Urinary bladder (tissue), 3 donors: ENCODE measurements at regions not wholly inside any gene's neighbourhood (a gene's known extent, or its start where the extent isn't known, plus 50 kb on each side); places are given as distances from the start of the nearest gene placed in this dataset.

Source experiments
- DNase-seq: peaks from one replicate; pipeline ENCODE4 v3.0.0-alpha.2; 2015; ENCODE audit errors: extremely low spot score
- H3K27ac ChIP-seq: one replicate; pipeline ENCODE4 v1.5.1; 2013; ENCODE audit warnings: low read depth, mild to moderate bottlenecking, moderate library complexity
- H3K36me3 ChIP-seq: one replicate; pipeline ENCODE4 v1.6.1; 2013; ENCODE audit warnings: mild to moderate bottlenecking, moderate library complexity; ENCODE audit not compliant: insufficient read depth
- H3K4me1 ChIP-seq: one replicate; pipeline ENCODE4 v1.6.1; 2013; ENCODE audit warnings: mild to moderate bottlenecking, moderate library complexity; ENCODE audit not compliant: insufficient read depth
- H3K4me3 ChIP-seq: one replicate; pipeline ENCODE4 v1.5.1; 2013; ENCODE audit warnings: low read depth, low read length
- WGBS: extraction: QIAGEN DNeasy Blood & Tissue Kit; methylation state at CpG from one replicate; pipeline ENCODE4 v1.1.7; 2013; 5-methylcytosine and 5-hydroxymethylcytosine counted together
- donor health status: healthy with polysubstance abuse.
- donor health status: healthy.

DNA sequence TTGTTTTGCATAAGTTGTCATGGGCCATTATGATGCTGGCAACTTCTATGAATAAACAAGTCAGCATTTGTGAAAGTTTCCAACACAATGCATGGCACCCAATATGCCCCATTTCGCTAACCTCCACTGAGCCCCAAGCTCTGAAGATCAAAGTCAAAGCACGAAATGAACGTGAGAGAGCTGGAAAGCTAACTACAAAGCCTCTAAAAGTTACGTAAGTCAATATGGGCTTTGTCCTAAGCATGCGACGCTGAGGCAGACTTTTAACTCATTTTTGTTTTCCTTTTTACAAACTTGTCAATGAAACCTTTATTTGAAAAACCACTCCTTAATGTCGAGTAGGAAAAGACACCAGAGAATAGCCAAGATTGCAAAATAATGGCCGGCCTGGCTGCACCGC is 131.6 kb upstream of the NUDT7 start:
- H3K4me1 ChIP-seq: no peaks in the 10 kb centered on the region
- H3K4me3 ChIP-seq: no peak overlapping the region
- 86% methylated on average over 9 of the region's 9 CpGs for WGBS
- DNase-seq: no peak
- H3K27ac ChIP-seq: no peak overlapping the region
- H3K36me3 ChIP-seq: no peaks in the 10 kb centered on the region

DNA sequence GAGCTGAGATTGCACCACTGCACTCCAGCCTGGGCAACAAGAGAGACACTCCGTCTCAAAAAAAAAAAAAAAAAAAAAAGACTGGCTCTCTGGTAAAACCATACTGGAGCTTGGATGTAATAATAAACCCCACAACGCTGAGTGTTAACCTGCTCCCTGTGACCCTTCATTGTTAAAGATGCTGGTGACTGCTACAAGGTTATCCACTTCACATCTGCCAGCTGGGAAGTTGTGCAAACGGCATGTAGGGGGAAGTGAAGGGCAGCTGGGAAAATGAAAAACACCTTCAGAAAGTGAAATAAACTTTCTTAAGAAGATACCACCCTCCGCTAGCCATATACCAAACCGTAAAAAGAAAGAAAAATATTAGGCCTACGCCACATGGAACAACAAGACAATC is 131.0 kb upstream of the NUDT7 start:
- Histone ChIP-seq H3K36me3 (no peaks in the 10 kb centered on the region), H3K4me3 (no peak overlapping the region), H3K4me1 (no peaks in the 10 kb centered on the region), H3K27ac (no peak overlapping the region)
- WGBS: 78% methylated on average over 6 of the region's 6 CpGs
- no peak for DNase-seq

DNA sequence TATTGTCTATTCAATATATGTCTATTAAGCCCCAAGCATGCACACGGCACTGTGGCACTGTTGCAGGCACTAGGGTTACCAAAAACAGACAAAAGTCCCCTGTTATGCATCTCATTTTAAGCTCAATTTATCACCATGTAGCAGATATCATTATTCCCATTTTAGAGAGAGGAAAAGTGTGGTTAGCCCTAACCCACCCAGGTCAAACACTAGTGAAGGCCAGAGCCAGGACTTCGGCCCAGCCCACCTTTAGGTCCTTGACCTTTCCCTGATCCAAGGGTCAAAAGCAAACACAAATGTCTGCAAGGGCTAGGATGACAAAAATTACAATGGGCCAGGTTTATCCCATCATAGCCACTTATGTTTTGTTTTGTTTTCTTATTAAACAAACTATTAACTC is 130.3 kb upstream of the NUDT7 start:
- Histone ChIP-seq H3K4me1 (no peaks in the 10 kb centered on the region), H3K27ac (no peak overlapping the region)

DNA sequence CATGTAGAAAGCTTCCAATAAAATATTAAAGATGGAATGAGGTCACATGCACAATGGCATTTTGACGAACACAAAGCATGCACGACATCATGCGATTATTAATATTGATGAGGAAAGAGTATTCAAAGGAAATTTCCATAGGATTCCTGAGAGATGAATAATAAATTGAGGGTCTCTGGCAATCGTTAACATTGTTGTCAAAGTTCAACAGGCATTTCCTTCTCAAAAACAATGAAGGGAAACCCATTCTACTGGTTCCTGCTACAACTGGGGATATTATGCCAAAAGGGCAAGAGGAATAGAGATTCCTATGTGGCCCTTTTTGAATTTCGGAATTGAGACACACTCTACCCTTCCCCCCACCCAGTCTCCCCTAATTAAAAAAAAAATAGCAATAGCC is 128.3 kb upstream of the NUDT7 start:
- Histone ChIP-seq H3K27ac (no peak overlapping the region), H3K36me3 (no peaks in the 10 kb centered on the region), H3K4me1 (no peaks in the 10 kb centered on the region), H3K4me3 (no peak overlapping the region)
- no peak for DNase-seq
- 84% methylated on average over 5 of the region's 5 CpGs for WGBS

More for the DNA sequence above, 130.3 kb upstream of the NUDT7 start:
- WGBS: 84% methylated on average over 2 of the region's 2 CpGs
- no peak for DNase-seq
- Histone ChIP-seq H3K36me3 (no peaks in the 10 kb centered on the region), H3K4me3 (no peak overlapping the region)

DNA sequence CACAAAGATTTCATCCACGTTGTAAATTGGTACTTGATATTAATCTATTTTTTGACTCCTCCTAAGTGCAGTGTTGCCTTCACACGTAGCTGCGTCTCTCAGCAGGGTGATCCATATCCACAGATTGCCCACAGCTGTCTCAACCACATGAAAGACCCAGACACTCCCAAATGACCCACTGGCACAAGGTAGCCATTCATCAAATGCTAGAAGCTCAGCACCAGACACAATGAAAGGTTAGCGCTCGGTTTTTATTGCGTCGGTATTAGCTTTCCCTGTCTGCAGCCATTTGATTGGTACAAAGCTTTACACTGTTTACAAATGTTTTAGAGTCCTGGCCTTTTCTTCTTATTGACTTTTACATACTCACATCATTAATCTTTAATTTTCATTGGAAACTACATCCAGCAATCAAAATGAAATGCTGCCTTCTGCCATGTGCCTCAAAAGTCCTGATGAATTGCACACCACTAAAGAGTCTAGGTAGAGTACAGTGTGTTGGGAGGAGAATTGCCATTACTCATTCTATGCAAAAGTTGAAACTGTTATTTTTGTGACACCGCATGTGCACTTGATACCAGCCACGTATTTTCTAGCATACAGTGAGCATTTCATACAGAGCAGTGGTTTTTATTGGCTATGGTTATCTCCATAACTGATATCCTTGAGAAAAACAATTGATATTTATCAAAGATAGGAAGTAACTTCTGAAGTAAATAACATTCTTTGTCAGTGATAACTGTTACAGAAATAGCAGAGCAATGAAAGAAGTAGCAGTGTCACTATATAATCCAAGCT is 127.3 kb upstream of the NUDT7 start:
- no peak for DNase-seq
- 41% methylated on average over 9 of the region's 9 CpGs for WGBS

DNA sequence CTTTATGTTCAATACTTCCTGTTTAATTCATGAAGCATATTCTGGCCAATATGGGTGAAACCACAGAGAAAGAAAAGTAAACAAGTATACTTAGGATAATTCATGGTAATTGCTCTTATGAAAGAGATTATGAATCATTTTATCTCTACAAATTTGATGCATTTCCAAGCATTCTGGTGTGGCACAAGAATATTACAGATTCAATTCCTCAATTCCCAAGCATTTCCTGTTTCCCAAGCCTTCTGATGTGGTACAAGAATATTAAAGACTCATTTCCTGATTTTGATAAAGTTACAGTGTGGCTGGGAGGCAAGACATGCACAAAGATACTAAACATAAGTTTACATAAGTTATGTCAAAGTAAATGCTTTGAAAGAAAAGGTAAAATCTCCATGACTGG is 126.1 kb upstream of the NUDT7 start:
- no peaks in the 10 kb centered on the region for H3K4me1 ChIP-seq
- H3K4me3 ChIP-seq: no peak overlapping the region
- no peak for DNase-seq
- no peak overlapping the region for H3K27ac ChIP-seq
- H3K36me3 ChIP-seq: no peaks in the 10 kb centered on the region

More for the DNA sequence above, 127.3 kb upstream of the NUDT7 start:
- no peaks in the 10 kb centered on the region for H3K4me1 ChIP-seq
- no peak overlapping the region for H3K27ac ChIP-seq
- no peak overlapping the region for H3K4me3 ChIP-seq
- no peaks in the 10 kb centered on the region for H3K36me3 ChIP-seq

DNA sequence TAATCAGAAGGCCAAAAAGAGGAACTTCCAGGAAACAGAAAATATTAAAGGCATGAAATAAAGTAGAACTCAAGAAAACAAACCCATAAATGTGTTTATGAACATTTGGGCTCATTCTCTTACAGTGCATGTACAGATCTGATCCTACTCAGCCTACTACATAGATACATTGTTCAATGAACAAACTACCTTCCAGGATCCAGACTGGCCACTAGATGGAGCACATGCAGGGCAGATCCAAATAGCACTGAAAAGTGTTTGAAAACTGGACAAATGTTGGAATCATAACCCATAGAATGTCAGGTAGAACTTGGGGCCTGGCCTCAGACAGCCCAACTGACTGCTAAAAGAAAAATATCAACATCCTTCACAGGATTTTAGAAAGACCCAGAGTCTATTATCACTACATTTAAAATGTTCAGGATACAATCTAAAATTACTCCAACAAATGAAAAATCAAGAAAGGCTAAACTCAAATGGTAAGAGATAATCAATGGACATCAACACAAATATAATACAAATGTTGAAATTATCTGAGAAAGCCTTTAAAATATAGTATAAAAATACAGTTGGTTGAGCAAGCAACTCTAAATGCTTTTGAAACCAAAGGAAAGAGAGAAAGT is 122.4 kb upstream of the NUDT7 start:
- H3K36me3 ChIP-seq: no peaks in the 10 kb centered on the region
- no peaks in the 10 kb centered on the region for H3K4me1 ChIP-seq
- no peak for DNase-seq
- no peak overlapping the region for H3K27ac ChIP-seq
- H3K4me3 ChIP-seq: no peak overlapping the region

DNA sequence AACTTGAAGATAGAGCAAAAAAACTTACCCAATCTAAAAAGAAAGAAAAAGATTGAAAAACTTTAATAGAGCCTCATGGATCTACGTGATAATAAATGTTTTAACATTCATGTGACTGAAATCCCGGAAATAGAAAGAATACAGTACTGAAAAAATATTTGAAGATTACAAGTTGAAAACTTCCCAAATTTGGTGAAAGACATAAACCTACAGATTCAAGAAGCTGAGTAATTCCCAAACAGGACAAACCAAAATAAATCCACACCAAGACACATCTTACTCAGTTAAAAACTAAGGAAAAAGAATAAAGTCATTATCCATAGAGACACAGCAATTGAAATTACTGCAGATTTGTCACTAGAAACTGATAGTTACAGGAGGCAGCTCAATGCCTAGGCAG is 121.8 kb upstream of the NUDT7 start:
- WGBS: 86% methylated on average over 2 of the region's 2 CpGs

DNA sequence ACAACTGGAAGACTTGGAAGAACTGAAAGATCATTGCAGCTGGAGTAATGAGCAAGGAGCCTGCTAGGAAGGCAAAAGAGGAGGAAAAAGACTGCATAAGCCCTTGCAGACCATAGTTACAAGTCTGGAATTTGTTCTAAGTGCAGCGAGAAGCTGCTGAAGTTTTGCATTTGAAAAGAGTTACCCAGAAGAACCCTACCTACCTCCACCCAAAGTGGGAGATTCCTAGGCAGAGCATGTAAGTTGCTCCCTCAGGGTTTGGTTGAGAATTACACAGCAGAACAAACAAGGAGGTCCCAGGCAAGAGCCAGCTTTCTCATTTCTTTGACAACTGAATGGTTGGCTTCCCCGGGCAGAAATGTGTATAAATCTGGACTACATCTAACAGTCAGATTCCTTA is 118.7 kb upstream of the NUDT7 start:
- H3K4me3 ChIP-seq: no peak overlapping the region
- H3K27ac ChIP-seq: no peak overlapping the region
- no peaks in the 10 kb centered on the region for H3K36me3 ChIP-seq
- H3K4me1 ChIP-seq: no peaks in the 10 kb centered on the region
- DNase-seq: no peak
- 47% methylated on average over 2 of the region's 2 CpGs for WGBS

More for the DNA sequence above, 121.8 kb upstream of the NUDT7 start:
- no peak for DNase-seq
- Histone ChIP-seq H3K4me1 (no peaks in the 10 kb centered on the region), H3K36me3 (no peaks in the 10 kb centered on the region), H3K27ac (no peak overlapping the region), H3K4me3 (no peak overlapping the region)

DNA sequence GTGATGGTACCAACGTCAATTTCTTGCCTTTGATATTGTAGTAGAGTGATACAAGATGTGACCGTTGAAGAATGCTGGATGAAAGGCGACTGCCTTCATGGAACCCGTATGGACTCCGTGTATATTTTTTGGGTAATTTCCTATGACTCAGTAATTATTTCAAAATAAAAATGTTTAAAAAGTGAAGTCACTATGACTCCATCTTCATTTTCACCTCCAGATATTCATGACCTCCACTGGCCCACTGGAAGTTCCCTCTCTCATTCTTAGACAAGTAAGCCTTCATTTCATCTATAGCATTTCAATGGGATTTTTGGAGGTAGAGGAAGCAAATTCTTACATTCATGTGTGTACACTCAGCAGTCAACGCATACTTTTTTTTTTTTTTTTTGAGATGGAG is 111.8 kb upstream of the NUDT7 start:
- no peak for DNase-seq
- WGBS: 91% methylated on average over 6 of the region's 6 CpGs
- Histone ChIP-seq H3K4me1 (no peaks in the 10 kb centered on the region), H3K36me3 (no peaks in the 10 kb centered on the region), H3K4me3 (no peak overlapping the region), H3K27ac (no peak overlapping the region)

DNA sequence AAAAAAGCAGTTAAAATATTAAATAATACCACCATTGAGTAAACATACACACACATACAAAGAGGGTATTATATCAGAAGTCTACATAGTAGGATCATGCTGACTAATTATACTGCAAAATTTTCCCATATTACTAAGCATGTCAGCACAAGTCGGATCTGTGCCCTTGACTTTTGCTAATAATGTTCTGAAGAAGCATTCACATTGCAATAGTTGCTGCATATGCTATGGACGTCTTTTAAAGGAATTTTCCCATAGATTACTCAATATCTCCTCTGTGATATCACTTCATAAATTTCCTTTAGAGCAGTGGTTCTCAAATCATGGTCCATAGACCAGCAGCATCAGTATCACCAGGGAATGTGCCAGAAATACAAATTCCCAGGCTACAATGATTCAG is 110.9 kb upstream of the NUDT7 start:
- H3K4me3 ChIP-seq: no peak overlapping the region
- no peaks in the 10 kb centered on the region for H3K4me1 ChIP-seq
- H3K27ac ChIP-seq: no peak overlapping the region
- no peak for DNase-seq
- WGBS: 56% methylated on average over 2 of the region's 2 CpGs
- H3K36me3 ChIP-seq: no peaks in the 10 kb centered on the region

DNA sequence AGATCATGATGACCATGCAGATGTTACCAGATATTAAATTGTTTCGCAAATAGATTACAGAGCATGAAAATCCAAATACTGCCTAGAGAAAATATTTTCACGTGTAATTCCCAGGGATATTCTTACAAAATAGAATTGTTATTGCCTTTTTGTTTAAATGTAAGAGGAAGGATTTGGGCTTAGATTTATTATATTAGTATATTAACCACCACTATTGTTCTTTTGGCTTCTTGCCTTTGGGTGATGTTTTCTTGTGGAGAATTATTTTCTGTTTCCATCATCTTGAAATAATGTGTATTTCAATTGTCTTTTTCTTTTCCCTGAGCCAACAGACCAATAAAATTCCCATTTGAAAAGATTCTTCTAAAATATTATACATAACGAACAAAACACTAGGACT is 109.7 kb upstream of the NUDT7 start:
- no peak for DNase-seq
- 70% methylated on average over 3 of the region's 3 CpGs for WGBS
- no peaks in the 10 kb centered on the region for H3K4me1 ChIP-seq
- no peaks in the 10 kb centered on the region for H3K36me3 ChIP-seq
- H3K27ac ChIP-seq: no peak overlapping the region
- no peak overlapping the region for H3K4me3 ChIP-seq

DNA sequence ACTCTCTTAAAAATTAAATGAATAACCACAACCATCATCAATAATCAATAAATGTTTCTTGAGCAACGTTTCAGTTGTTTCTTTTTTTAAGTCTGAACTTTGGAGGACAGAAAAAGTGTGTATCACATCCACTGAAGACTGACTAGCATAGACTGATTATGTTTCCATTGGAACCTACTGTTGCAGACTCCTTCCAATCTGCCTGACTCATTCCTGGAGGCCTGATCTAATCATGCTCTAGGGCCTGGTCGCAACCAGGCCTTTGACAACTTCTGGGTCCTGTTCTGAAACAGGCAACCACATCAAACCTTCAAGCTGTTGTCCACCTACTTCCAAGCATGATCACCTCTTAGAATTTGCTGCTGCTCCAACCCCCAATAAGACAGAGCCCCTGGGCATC is 109.2 kb upstream of the NUDT7 start:
- Histone ChIP-seq H3K4me1 (no peaks in the 10 kb centered on the region), H3K27ac (no peak overlapping the region), H3K36me3 (no peaks in the 10 kb centered on the region), H3K4me3 (no peak overlapping the region)
- 67% methylated on average over 2 of the region's 2 CpGs for WGBS
- DNase-seq: no peak

DNA sequence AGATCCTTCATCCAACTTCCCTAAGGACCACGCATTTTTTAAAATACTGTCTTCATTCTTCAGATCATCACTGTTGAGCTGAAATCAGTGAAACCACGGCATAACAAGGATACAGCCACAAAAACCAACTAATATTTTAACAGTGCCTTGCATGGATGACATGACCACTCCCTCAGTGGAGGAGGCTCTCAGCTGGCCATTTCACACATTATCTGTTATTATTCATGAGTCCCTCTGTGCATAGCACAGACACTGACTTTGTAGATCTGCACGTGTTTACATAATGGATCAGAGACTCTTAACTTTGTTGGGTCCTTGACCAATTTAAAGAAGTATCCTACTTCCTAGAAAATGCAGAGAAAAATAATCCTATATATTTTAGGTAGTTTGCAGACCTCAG is 104.8 kb upstream of the NUDT7 start:
- Histone ChIP-seq H3K4me1 (no peaks in the 10 kb centered on the region), H3K4me3 (no peak overlapping the region), H3K36me3 (no peaks in the 10 kb centered on the region), H3K27ac (no peak overlapping the region)
- WGBS: 64% methylated on average over 3 of the region's 3 CpGs
- no peak for DNase-seq
